NCI-H345 treated with DMSO at 0.1 percent for 48 hours (cell line): ENCODE measurements at regions not wholly inside any gene's neighbourhood (a gene's known extent, or its start where the extent isn't known, plus 50 kb on each side); places are given as distances from the start of the nearest gene placed in this dataset.

Source experiments
- DNase-seq: peaks from one replicate; lab custom pipeline; 2025; ENCODE audit not compliant: unreplicated experiment; lab: John Stamatoyannopoulos, UW

DNA sequence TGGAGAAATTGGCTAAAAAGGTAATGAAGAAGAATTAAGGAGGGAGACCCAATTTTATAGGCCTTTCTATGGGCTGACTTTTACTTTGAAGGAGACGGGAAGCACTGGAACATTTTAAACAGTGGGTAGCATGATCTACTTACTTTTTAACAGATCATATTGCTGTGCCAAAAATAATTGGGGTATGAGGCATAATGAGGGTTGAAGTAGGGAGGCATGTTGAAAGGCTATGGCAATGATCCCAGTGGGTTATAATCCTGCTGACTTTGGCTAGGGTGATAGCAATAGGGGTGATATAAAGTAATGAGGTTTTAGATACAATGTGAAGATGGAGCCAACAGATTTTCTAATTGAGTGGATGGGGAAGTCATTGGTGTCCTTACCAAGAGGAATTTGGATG is 73.2 kb downstream of the GPR37 start:
- no peak for DNase-seq

GRCh38 chr7:124690840-124691239 is 74.8 kb downstream of the GPR37 start:
- no peak for DNase-seq

GRCh38 chr7:124689931-124690330 is 75.7 kb downstream of the GPR37 start:
- no peak for DNase-seq

- DNase-seq: no peak
Measured at GRCh38 chr7:124689523-124689922, 76.1 kb downstream of the GPR37 start.

DNA sequence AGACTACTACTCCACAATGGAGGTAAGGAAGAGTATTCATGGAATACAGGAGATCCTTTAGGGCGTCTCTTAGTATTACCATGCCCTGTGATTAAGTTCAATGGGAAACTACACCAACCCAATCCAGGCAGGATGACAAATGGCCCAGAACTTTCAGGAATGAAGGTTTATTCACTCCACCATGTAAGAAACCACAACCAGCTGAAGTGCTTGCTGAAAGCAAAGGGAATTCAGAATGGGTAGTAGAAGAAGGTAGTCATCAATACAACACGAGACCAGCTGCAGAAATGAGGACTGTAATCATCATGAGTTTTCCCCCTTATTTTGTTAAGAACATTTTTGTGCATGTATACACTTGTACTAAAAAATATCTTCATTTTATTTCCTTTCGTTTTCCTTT is 76.6 kb downstream of the GPR37 start:
- no peak for DNase-seq

- DNase-seq: no peak
Measured at GRCh38 chr7:124686543-124687171, 78.9 kb downstream of the GPR37 start.

DNA sequence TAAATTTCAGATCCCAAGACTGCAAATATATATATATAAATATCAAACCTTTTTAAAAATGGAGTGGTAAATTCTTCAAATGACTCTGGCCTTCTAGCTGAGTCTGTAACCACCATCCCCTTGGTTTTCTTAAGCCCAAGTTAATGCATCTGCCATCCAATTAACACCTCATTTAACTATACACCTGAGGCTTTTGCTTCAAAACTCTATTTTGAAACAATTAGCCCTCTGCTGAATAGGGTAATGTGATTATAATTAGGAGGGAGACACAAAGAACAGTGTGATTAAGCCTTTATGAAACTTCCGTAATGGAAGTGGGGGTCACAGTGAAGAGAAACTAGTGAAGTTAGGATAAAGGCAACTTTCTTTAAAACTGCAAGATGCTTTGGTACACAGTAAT is 83.6 kb downstream of the GPR37 start:
- DNase-seq: no peak

GRCh38 chr7:124680304-124680703 is 85.3 kb downstream of the GPR37 start:
- DNase-seq: no peak

DNA sequence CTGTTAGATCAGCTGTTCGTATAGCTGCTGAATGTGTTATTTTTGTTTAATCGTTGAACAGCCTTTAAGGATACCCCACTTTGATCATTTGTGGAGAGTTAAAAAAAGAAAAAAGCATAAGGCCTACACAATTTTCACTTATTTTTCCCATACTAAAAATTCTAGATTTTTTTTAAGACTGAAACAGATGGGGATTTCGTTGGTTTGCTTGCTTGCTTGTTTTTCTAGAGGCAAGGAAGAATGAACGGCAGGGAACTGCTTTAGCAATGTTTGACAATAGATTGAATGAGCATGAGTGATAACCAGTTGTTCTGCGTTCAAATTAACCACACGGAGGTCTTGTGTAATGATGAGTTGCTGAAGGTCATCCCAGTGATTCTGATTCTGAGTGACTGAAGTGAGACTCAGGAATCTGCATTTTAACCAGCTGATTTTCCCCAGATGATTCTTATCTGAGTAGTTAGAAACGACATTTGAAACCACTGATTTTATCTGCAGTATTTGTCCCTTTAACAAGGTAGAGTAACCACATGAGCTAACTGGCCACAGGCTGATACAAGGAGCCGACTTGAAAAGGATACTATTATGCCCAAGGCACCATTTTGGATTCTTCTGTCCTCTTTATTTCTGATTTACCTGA is 85.9 kb downstream of the GPR37 start:
- no peak for DNase-seq

GRCh38 chr7:124679146-124679545 is 86.4 kb downstream of the GPR37 start:
- DNase-seq: no peak

DNA sequence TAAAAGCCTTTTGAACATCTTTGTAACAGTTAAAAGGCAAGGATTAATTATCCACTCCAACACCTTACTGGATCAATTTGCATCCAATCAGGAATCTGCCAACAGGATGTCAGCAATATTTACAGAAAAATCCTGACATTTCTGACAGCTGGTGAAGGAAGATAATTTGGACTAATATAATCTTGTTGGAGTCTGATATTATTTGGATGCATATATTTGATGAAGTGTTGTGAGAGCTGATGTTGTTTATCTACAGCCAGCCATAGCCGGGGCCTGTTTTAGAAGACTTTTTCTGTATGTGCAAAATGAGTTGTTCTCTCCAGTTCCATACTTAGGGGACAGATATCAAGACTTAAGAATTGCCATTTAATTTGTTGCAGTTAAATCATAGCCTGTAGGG is 91.1 kb downstream of the GPR37 start:
- no peak for DNase-seq

DNA sequence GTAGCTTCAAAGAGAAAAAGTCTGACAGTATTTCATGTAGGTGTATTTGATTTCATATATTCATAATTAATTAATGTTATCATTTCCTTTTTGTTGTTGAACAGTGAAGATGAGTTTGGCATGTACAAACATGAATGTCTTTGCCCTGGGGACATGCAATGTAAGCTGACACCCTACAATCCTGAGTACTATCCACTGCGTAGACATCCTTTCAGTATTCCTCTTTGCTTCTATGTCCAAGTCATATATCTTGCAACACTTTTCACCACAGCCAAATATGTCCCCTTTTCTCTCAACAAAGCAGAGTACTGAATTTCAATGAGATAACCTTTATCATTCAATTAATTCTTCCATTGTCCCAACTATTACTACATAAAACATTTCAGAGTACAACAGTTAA is 93.6 kb downstream of the GPR37 start:
- no peak for DNase-seq

DNA sequence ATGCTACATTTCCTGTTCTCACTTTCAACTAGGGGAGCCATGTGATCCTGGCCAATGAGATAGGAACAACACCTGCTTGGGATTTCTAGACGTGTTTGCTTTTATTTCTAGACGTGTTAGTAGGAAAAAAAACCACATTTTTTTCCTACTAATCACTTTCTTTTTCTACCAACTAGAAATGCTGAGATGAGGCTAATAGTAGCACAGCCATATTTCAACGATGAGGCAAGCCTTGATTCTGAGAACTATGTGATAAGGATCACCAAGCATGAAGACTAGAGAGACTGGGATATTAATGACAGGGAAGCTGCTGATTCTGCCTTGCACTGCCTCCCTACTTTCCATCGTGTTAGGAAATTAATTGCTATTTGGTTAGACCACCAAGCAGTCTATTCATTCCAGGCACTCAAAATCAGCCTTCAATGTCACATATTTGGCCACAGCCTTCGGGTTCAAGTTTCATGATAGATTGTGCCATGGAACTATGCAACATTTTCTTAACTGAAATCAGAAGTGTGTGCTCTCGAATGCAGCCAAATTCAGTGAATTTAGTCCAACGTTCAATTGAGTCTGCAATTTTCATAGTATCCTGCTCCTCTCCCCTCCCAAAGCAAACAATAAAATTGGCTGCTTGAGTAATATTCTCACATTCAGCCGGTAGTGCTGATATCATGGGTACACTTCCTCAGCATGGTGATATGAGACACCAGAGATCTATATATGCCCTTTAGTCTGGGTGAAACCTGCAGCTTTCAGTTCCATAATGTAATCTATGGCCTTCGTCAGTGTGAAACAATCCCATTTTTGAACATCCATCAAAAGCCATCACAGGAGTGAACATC is 98.1 kb downstream of the GPR37 start:
- DNase-seq: no peak

GRCh38 chr7:124662937-124663336 is 102.7 kb downstream of the GPR37 start:
- DNase-seq: no peak

DNA sequence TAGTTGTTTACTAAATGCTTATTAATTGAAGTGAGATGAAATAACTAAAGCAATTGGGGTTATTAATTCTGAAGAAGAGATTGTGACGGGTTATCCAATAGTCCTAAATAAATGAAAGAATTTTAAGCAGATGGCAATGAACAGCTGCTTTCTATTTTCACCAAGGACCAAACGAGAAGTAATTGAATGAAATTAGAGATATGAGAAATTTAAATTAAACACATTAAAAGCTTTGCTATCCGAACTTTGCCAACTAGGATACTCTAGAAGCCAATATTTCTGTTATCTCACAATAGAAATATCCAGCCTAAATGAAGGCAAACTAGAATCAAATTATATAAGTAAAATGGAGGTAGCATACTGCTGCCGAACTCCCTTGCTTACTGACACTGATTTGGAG is 103.2 kb downstream of the GPR37 start:
- no peak for DNase-seq

DNA sequence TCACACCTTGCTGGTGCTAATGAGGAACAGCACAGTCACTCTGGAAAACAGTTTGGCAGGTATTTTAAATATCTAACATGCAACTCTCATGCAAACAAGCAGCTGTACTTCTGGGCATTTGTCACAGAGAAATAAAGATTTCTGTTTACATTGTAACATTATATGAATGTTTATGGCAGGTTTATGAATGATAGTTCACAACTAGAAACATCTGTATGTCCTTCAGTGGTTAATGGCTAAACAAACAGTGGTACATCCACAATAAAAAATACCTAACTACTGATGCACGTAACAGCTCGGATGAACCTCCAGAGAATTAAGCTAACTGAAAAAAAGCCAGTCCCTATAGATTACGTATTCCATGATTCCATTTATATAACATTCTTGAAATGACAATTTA is 109.6 kb downstream of the GPR37 start:
- DNase-seq: peak; percentile 17

- DNase-seq: no peak
Measured at GRCh38 chr7:124652237-124652636, 113.4 kb downstream of the GPR37 start.

- no peak for DNase-seq
Measured at GRCh38 chr7:124651136-124651535, 114.5 kb downstream of the GPR37 start.

- DNase-seq: no peak
Measured at GRCh38 chr7:124649397-124650014, 116.1 kb downstream of the GPR37 start.

GRCh38 chr7:124647630-124648306 is 117.8 kb downstream of the GPR37 start:
- no peak for DNase-seq

DNA sequence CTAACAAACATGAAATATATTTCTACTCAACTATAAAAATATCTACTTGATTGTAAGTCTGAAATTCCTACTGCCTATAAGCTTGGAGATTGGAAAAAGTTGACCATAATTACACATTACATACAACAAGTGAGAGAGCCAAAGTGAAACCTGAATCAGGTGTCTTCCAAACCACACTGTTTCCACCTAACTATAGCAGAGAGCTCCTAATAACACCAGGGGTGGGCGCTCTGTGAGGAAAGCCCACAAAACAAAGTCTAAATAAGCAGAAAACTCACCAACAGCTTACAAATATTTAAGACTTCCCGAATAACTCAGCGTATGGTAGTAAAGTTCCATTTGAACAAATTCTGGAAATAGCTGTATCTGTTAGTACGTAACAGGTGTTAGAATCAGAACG is 119.9 kb downstream of the GPR37 start:
- DNase-seq: no peak
